GM12865 (cell line): ENCODE measurements at regions not wholly inside any gene's neighbourhood (a gene's known extent, or its start where the extent isn't known, plus 50 kb on each side); places are given as distances from the start of the nearest gene placed in this dataset.

ENCODE experiments used
- DNase-seq: peaks from one replicate; pipeline ENCODE4 v3.0.0; 2010; ENCODE audit warnings: low read depth
- H3K4me3 ChIP-seq: 2 replicates; pipeline ENCODE4 v1.5.1; 2011; ENCODE audit warnings: mild to moderate bottlenecking, low read depth, low read length, control low read depth
- TF ChIP-seq, protein P1 (sequence below): IDR thresholded peaks from 2 replicates; pipeline ENCODE4 v1.5.1; 2011; ENCODE audit warnings: low read length, control low read depth, low read depth, inconsistent platforms; ENCODE audit not compliant: insufficient read depth; ENCODE audit errors: missing control alignments

GRCh38 chr16:35823342-35823741, 2363.9 kb downstream of the TP53TG3F start:
- no peak for DNase-seq
- H3K4me3 ChIP-seq: no peak overlapping the region
- TF ChIP-seq, protein P1, sequence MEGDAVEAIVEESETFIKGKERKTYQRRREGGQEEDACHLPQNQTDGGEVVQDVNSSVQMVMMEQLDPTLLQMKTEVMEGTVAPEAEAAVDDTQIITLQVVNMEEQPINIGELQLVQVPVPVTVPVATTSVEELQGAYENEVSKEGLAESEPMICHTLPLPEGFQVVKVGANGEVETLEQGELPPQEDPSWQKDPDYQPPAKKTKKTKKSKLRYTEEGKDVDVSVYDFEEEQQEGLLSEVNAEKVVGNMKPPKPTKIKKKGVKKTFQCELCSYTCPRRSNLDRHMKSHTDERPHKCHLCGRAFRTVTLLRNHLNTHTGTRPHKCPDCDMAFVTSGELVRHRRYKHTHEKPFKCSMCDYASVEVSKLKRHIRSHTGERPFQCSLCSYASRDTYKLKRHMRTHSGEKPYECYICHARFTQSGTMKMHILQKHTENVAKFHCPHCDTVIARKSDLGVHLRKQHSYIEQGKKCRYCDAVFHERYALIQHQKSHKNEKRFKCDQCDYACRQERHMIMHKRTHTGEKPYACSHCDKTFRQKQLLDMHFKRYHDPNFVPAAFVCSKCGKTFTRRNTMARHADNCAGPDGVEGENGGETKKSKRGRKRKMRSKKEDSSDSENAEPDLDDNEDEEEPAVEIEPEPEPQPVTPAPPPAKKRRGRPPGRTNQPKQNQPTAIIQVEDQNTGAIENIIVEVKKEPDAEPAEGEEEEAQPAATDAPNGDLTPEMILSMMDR: no peak

- no peak overlapping the region for H3K4me3 ChIP-seq
Measured at GRCh38 chr16:35841632-35842031, 2382.2 kb downstream of the TP53TG3F start.

GRCh38 chr16:35862242-35862641, 2402.8 kb downstream of the TP53TG3F start:
- DNase-seq: no peak
- TF ChIP-seq, protein P1: no peak
- H3K4me3 ChIP-seq: no peak overlapping the region

More at GRCh38 chr16:35841632-35842031, 2382.2 kb downstream of the TP53TG3F start:
- TF ChIP-seq, protein P1: no peak
- DNase-seq: no peak

- no peak overlapping the region for H3K4me3 ChIP-seq
- TF ChIP-seq, protein P1: no peak
- no peak for DNase-seq
Measured at GRCh38 chr16:35868630-35869029, 2409.2 kb downstream of the TP53TG3F start.

- TF ChIP-seq, protein P1: no peak
- no peak for DNase-seq
Measured at GRCh38 chr16:35873472-35873871, 2414.1 kb downstream of the TP53TG3F start.

GRCh38 chr16:35881654-35882053, 2422.2 kb downstream of the TP53TG3F start:
- DNase-seq: no peak
- H3K4me3 ChIP-seq: no peak overlapping the region
- TF ChIP-seq, protein P1: no peak

More at GRCh38 chr16:35873472-35873871, 2414.1 kb downstream of the TP53TG3F start:
- no peak overlapping the region for H3K4me3 ChIP-seq

- no peak for DNase-seq
- TF ChIP-seq, protein P1: no peak
- H3K4me3 ChIP-seq: no peak overlapping the region
Measured at GRCh38 chr16:35906440-35906839, 2447.0 kb downstream of the TP53TG3F start.
